HepG2 (cell line): ENCODE measurements at regions not wholly inside any gene's neighbourhood (a gene's known extent, or its start where the extent isn't known, plus 50 kb on each side); places are given as distances from the start of the nearest gene placed in this dataset.

ENCODE experiments used
- ATAC-seq: fragments of 200-7000 bp; cut with Tn5 transposase; 3 replicates; pipeline ENCODE4 v1.9.1; 2020; ENCODE audit warnings: mild to moderate bottlenecking, moderate library complexity
- BruUV-seq: library from RNA; stranded (reverse); fragments of 400-500 nt; replicated peaks from 2 replicates; lab custom pipeline; 2021; lab: Mats Ljungman, UMichigan
- CTCF ChIA-PET: fragments of 300-600 bp; formaldehyde crosslinking; extraction: SDS; loops from one replicate; lab custom pipeline; 2021; ENCODE audit warnings: low total read pairs, inconsistent platforms, low intra/inter-chr PET ratio; lab: Yijun Ruan, JAX
- POLR2A ChIA-PET: fragments of 350-600 bp; sonication (Branson Sonifier 250); formaldehyde crosslinking; loops from one replicate; lab custom pipeline; 2020; ENCODE audit warnings: antibody characterized with exemption, inconsistent platforms; lab: Yijun Ruan, JAX
- DNase-seq: peaks from one replicate; pipeline ENCODE4 v3.0.0-alpha.2; 2015; ENCODE audit warnings: low spot score
- FAIRE-seq: peaks from 3 replicates; lab custom pipeline; 2011; peaks lifted over from hg19 to GRCh38; lab: Jason Lieb, UNC
- H2AFZ ChIP-seq: one replicate; pipeline ENCODE4 v1.6.1; 2011; ENCODE audit warnings: low read length, inconsistent platforms
- H3K27ac ChIP-seq: fragments of 300-600 bp; 3 replicates; pipeline ENCODE4 v1.8.0; 2011; ENCODE audit warnings: mixed run types, mild to moderate bottlenecking, mixed read lengths, low read length, inconsistent platforms; ENCODE audit not compliant: insufficient read depth; ENCODE audit errors: extremely low read length
- H3K27me3 ChIP-seq, 2 experiments: fragments of 200-600 bp in 1 of 2; 2 replicates in 1 of 2; 3 replicates in 1 of 2; pipeline versions ENCODE4 v1.6.0 to v1.8.0; 2011; ENCODE audit warnings: low read length in 2 of 2, mild to moderate bottlenecking in 2 of 2, moderate library complexity in 2 of 2, inconsistent platforms in 1 of 2; ENCODE audit not compliant: insufficient read depth in 2 of 2, control insufficient read depth in 1 of 2
- H3K36me3 ChIP-seq, 2 experiments: fragments of 200-600 bp in 1 of 2; replicated peaks in 1 of 2; 2 replicates in 1 of 2; 3 replicates in 1 of 2; pipeline versions ENCODE4 v1.5.1 to v1.8.0; 2011; ENCODE audit warnings: low read length in 2 of 2, inconsistent platforms in 1 of 2; ENCODE audit not compliant: insufficient read depth in 2 of 2, control insufficient read depth in 1 of 2
- H3K4me1 ChIP-seq: 2 replicates; pipeline ENCODE4 v1.5.1; 2012; ENCODE audit warnings: low read length, inconsistent platforms; ENCODE audit not compliant: insufficient read depth
- H3K4me2 ChIP-seq: 2 replicates; pipeline ENCODE4 v1.6.0; 2011; ENCODE audit warnings: low read depth, low read length, inconsistent platforms
- H3K4me3 ChIP-seq, 3 experiments: fragments of 200-600 bp in 1 of 3; sonication (generic), shearing (Covaris generic) in 1 of 3; replicated peaks in 1 of 3; 2 replicates each; pipeline ENCODE4 v1.5.1; 2011 to 2016; ENCODE audit warnings: low read length in 3 of 3, inconsistent platforms in 2 of 3, low read depth in 2 of 3, mild to moderate bottlenecking in 2 of 3, control low read depth in 1 of 3, mixed read lengths in 1 of 3; ENCODE audit not compliant: insufficient read depth in 1 of 3
- H3K79me2 ChIP-seq: one replicate; pipeline ENCODE4 v1.6.1; 2011; ENCODE audit warnings: low read length, inconsistent platforms; ENCODE audit not compliant: insufficient read depth
- H3K9ac ChIP-seq: 2 replicates; pipeline ENCODE4 v1.6.0; 2011; ENCODE audit warnings: mild to moderate bottlenecking, low read depth, low read length, inconsistent platforms; ENCODE audit not compliant: insufficient read depth
- H3K9me3 ChIP-seq: 2 replicates; pipeline ENCODE4 v1.5.1; 2012; ENCODE audit warnings: mild to moderate bottlenecking, low read length
- H4K20me1 ChIP-seq: 2 replicates; pipeline ENCODE4 v1.6.0; 2011; ENCODE audit warnings: inconsistent platforms, mild to moderate bottlenecking, low read length, moderate library complexity; ENCODE audit not compliant: insufficient read depth
- ATF7 ChIP-seq, 2 experiments: fragments of 450-650 bp in 1 of 2; sonication (generic) in 1 of 2; formaldehyde crosslinking in 1 of 2; IDR thresholded peaks; 2 replicates each; pipeline versions ENCODE4 v1.4.0 to v1.6.1; 2016 to 2020; ENCODE audit warnings: antibody characterized with exemption in 1 of 2, mild to moderate bottlenecking in 1 of 2, missing genetic modification reagents in 1 of 2
- DDIT3 ChIP-seq: sonication (generic); formaldehyde crosslinking; IDR thresholded peaks from 2 replicates; pipeline ENCODE4 v1.4.0; 2020; ENCODE audit warnings: mild to moderate bottlenecking, missing genetic modification reagents
- EED ChIP-seq: sonication (generic); formaldehyde crosslinking; IDR thresholded peaks from 2 replicates; pipeline ENCODE4 v1.5.0; 2020; ENCODE audit warnings: mild to moderate bottlenecking, missing genetic modification reagents
- HBP1 ChIP-seq: IDR thresholded peaks from 2 replicates; pipeline ENCODE4 v1.6.1; 2016; ENCODE audit warnings: low read depth, control low read depth
- KDM4B ChIP-seq: sonication (generic); formaldehyde crosslinking; IDR thresholded peaks from 2 replicates; pipeline ENCODE4 v1.4.0; 2020; ENCODE audit warnings: missing genetic modification reagents
- MLLT10 ChIP-seq: sonication (generic); formaldehyde crosslinking; IDR thresholded peaks from 2 replicates; pipeline ENCODE4 v1.4.0; 2020; ENCODE audit warnings: missing genetic modification reagents
- MTA1 ChIP-seq: sonication (generic); formaldehyde crosslinking; IDR thresholded peaks from 2 replicates; pipeline ENCODE4 v1.4.0; 2020; ENCODE audit warnings: missing genetic modification reagents, mild to moderate bottlenecking, borderline replicate concordance
- RARA ChIP-seq: IDR thresholded peaks from 2 replicates; pipeline ENCODE4 v1.6.1; 2016; ENCODE audit warnings: missing genetic modification reagents, missing compliant biosample characterization
- ZBTB7B ChIP-seq: sonication (generic); formaldehyde crosslinking; IDR thresholded peaks from 2 replicates; pipeline ENCODE4 v1.4.0; 2020; ENCODE audit warnings: missing genetic modification reagents
- ZNF576 ChIP-seq: sonication (generic); formaldehyde crosslinking; IDR thresholded peaks from 2 replicates; pipeline ENCODE4 v1.4.0; 2020; ENCODE audit warnings: mild to moderate bottlenecking, missing genetic modification reagents
- WGBS: methylation state at CpG from one replicate; pipeline ENCODE4 v1.1.6; 2017; ENCODE audit warnings: low lambda C conversion rate; 5-methylcytosine and 5-hydroxymethylcytosine counted together
- in situ Hi-C: cut with HindIII; loops from 2 replicates; pipeline ENCODE4 v1.10.0; 2017; ENCODE audit warnings: low pct_unique_long_range_greater_than_20kb; ENCODE audit not compliant: extremely low pct_ligation_motif_present
- intact Hi-C: fragments of 100-400 bp; cut with micrococcal nuclease; formaldehyde crosslinking; loops from one replicate; pipeline ENCODE4 v1.10.0; 2022; ENCODE audit not compliant: unreplicated experiment

- Histone ChIP-seq H3K79me2 (no peaks in the 10 kb centered on the region), H3K4me1 (no peaks in the 10 kb centered on the region), H3K27ac (no peak overlapping the region), H4K20me1 (no peaks in the 10 kb centered on the region), H3K9me3 (no peaks in the 10 kb centered on the region), H2AFZ (no peak overlapping the region), H3K4me3 (no peak overlapping the region), H3K4me2 (no peak overlapping the region), H3K27me3 (no peaks in the 10 kb centered on the region; a peak in 1 of 5 replicates)
- 2% methylated on average over 3 of the region's 3 CpGs for WGBS
- ChIA-PET CTCF (no interaction called here), POLR2A (no interaction called here)
- no TSS peak for BruUV-seq
- ATAC-seq (no peak), DNase-seq (no peak)
- in situ Hi-C loops, result no loop called here
- TF ChIP-seq MLLT10 (CRISPR knock-in tag), result no peak
- peak; percentile 9; the same call in 1 of the 2 replicates for TF ChIP-seq ATF7 (IDR thresholded peaks at IDR 0.05)
- TF ChIP-seq ATF7 (CRISPR knock-in tag; IDR thresholded peaks at IDR 0.05), result no peak
- TF ChIP-seq, all 625 proteins: peak for 1
- Histone ChIP-seq H3K36me3 (no peaks in the 10 kb centered on the region), H3K9ac (no peak overlapping the region)
- intact Hi-C loops, result no loop called here
- no peak for FAIRE-seq
These were observed 145.3 kb upstream of the NPHP3 start for GRCh38 chr3:132867526-132867925.

GRCh38 chr3:132857317-132857716 is 135.1 kb upstream of the NPHP3 start:
- TF ChIP-seq EED (no peak), DDIT3 (CRISPR knock-in tag) (no peak), ZNF576 (CRISPR knock-in tag) (no peak), KDM4B (CRISPR knock-in tag) (no peak), ZBTB7B (CRISPR knock-in tag) (no peak), HBP1 (CRISPR knock-in tag) (no peak), MTA1 (CRISPR knock-in tag) (no peak), RARA (CRISPR knock-in tag) (no peak)
- TF ChIP-seq, all 625 proteins: peak for 0
- DNase-seq, result no peak
- no peak for ATAC-seq
- H3K9me3 ChIP-seq, result no peaks in the 10 kb centered on the region
- H3K27ac ChIP-seq, result no peak overlapping the region
- no peaks in the 10 kb centered on the region for H4K20me1 ChIP-seq
- no peak overlapping the region for H3K4me3 ChIP-seq
- H3K4me1 ChIP-seq, result no peaks in the 10 kb centered on the region
- intact Hi-C loops (no loop called here), in situ Hi-C loops (no loop called here)
- CTCF ChIA-PET, result no interaction called here
- H3K9ac ChIP-seq, result no peak overlapping the region
- no peaks in the 10 kb centered on the region for H3K36me3 ChIP-seq
- H3K79me2 ChIP-seq, result no peaks in the 10 kb centered on the region
- no peak overlapping the region for H2AFZ ChIP-seq
- no peak for FAIRE-seq
- no peak overlapping the region for H3K4me2 ChIP-seq
- WGBS, result 0% methylated on average over 1 of the region's 1 CpG
- POLR2A ChIA-PET, result no interaction called here
- no peaks in the 10 kb centered on the region for H3K27me3 ChIP-seq
- no TSS peak for BruUV-seq
